BJ (cell line): ENCODE measurements at regions not wholly inside any gene's neighbourhood (a gene's known extent, or its start where the extent isn't known, plus 50 kb on each side); places are given as distances from the start of the nearest gene placed in this dataset.

Experiments
- CTCF ChIA-PET: fragments of 350-600 bp; formaldehyde crosslinking; extraction: SDS; loops from one replicate; lab custom pipeline; 2021; ENCODE audit warnings: antibody characterized with exemption, inconsistent platforms; lab: Yijun Ruan, JAX
- POLR2A ChIA-PET: fragments of 300-600 bp; sonication (Branson Sonifier 250); formaldehyde crosslinking; extraction: SDS; loops from one replicate; lab custom pipeline; 2021; ENCODE audit warnings: antibody characterized with exemption; lab: Charles Lee
- DNase-seq: peaks from one replicate; pipeline ENCODE4 v3.0.0-alpha.2; 2011; ENCODE audit warnings: low read depth
- H3K27me3 ChIP-seq: 2 replicates; pipeline ENCODE4 v1.6.0; 2011; ENCODE audit warnings: low read length; ENCODE audit not compliant: control insufficient read depth, insufficient read depth
- H3K36me3 ChIP-seq: 2 replicates; pipeline ENCODE4 v1.5.1; 2011; ENCODE audit warnings: low read length; ENCODE audit not compliant: control insufficient read depth, insufficient read depth
- H3K4me3 ChIP-seq: 2 replicates; pipeline ENCODE4 v1.5.1; 2011; ENCODE audit warnings: low read depth, mild to moderate bottlenecking, control low read depth, low read length
- TF ChIP-seq, protein P1 (sequence below): IDR thresholded peaks from 2 replicates; pipeline ENCODE4 v1.5.1; 2011; ENCODE audit warnings: low read depth, mild to moderate bottlenecking, control low read depth, inconsistent platforms, low read length, moderate library complexity; ENCODE audit not compliant: insufficient read depth

DNA sequence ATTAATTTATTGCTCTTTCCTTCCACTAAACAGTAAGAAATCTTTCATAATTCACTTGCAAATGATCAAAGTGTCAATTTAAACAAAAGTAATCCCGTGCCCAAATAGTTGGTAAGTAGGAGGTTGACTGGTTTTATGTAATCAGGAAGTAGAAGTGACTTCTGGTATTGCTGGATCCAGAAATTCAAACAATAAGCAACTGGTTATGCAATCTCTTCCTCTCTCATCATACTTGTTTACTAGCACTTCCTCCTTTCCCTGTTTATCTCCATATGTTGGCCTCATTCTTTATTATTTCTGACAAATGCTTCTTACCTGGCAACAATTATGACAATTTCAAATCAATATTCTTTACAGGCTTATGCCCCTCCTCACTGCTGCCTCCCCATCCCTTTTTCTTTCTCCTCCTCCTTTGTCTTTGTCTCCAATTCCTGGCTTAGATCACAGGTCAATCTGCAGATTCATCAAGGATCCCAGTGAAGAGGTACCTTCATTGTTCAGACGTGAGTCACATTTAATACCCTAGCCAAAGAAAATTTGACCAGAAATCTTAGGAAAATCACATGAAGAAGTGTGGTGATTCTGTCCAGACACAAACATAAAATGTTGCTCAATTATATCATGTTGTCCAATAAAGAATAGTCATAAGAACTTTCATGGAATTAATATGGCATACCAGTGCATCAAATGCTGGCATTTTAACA lies 323.2 kb upstream of the PCDH7 start:
- TF ChIP-seq, protein P1, sequence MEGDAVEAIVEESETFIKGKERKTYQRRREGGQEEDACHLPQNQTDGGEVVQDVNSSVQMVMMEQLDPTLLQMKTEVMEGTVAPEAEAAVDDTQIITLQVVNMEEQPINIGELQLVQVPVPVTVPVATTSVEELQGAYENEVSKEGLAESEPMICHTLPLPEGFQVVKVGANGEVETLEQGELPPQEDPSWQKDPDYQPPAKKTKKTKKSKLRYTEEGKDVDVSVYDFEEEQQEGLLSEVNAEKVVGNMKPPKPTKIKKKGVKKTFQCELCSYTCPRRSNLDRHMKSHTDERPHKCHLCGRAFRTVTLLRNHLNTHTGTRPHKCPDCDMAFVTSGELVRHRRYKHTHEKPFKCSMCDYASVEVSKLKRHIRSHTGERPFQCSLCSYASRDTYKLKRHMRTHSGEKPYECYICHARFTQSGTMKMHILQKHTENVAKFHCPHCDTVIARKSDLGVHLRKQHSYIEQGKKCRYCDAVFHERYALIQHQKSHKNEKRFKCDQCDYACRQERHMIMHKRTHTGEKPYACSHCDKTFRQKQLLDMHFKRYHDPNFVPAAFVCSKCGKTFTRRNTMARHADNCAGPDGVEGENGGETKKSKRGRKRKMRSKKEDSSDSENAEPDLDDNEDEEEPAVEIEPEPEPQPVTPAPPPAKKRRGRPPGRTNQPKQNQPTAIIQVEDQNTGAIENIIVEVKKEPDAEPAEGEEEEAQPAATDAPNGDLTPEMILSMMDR: no peak
- Histone ChIP-seq H3K36me3 (no peaks in the 10 kb centered on the region), H3K27me3 (no peaks in the 10 kb centered on the region), H3K4me3 (no peak overlapping the region)
- no peak for DNase-seq
- CTCF ChIA-PET: no interaction called here
- POLR2A ChIA-PET: no interaction called here

DNA sequence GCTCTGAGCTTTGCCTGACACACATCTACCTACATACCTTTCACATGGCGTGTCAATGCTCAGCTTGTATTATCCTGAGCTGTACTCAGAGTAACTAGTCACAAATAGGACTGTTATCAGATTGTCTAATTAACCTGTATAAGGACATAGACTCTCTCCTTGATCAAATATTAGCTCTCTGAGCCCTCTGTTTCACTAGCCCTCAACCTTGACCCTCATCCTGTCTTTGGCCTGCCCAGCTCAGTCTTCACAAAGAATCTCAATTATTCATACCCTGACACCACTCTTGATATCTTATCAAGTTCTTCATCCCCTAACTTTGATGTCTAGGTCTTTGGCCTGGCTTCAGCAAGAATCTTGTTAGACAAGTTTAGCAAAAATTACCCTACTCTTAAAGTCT lies 320.7 kb upstream of the PCDH7 start:
- ChIA-PET POLR2A (no interaction called here), CTCF (interaction anchor here (0.7 kb wide), 1 partner anchor 1378 kb away, joined by 3 read pairs; no protein-coding TSS in a partner anchor)
- no peak for DNase-seq
- TF ChIP-seq, protein P1: no peak
- Histone ChIP-seq H3K36me3 (no peaks in the 10 kb centered on the region), H3K4me3 (no peak overlapping the region), H3K27me3 (no peaks in the 10 kb centered on the region)

DNA sequence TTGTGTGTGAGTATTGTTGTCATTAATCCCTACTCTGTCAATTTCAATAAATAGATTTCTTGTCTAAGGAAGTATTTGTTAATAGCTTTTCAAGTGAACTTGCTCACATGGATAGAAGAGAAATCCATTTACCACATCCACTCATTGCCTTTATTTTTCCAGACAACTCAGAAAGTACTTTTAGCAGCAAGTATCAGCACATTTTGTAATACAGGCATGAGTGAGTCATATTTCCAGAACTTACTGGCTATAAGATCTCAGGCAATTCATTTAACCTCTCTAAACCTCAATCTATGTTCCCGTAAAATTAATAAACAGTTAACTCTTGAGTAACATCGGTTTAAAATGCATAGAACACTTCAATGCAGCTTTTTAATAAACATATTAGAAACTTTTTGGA lies 317.9 kb upstream of the PCDH7 start:
- Histone ChIP-seq H3K27me3 (no peaks in the 10 kb centered on the region), H3K4me3 (no peak overlapping the region), H3K36me3 (no peaks in the 10 kb centered on the region)
- TF ChIP-seq, protein P1: no peak
- CTCF ChIA-PET: no interaction called here
- no peak for DNase-seq
- POLR2A ChIA-PET: no interaction called here

DNA sequence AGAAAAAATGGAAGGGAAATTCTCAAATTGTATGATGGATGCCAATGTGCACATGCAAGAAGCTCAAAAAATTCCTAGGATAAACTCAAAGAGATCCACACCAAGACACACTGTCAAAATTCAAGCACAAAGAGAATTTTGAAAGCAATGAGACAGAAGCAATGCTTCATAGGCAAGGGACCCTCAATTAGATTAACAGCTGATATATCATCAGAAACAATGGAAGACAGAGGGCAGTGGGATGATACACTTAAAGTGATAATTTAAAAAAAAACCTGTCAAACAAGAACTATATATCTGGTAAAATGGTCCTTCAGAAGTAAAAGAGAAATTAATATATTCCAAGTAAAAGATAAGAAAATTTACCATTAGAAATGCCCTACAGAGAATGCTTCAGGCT lies 306.3 kb upstream of the PCDH7 start:
- POLR2A ChIA-PET: no interaction called here
- TF ChIP-seq, protein P1: no peak
- DNase-seq: no peak
- no peaks in the 10 kb centered on the region for H3K27me3 ChIP-seq
- H3K4me3 ChIP-seq: no peak overlapping the region
- CTCF ChIA-PET: no interaction called here
- H3K36me3 ChIP-seq: no peaks in the 10 kb centered on the region

DNA sequence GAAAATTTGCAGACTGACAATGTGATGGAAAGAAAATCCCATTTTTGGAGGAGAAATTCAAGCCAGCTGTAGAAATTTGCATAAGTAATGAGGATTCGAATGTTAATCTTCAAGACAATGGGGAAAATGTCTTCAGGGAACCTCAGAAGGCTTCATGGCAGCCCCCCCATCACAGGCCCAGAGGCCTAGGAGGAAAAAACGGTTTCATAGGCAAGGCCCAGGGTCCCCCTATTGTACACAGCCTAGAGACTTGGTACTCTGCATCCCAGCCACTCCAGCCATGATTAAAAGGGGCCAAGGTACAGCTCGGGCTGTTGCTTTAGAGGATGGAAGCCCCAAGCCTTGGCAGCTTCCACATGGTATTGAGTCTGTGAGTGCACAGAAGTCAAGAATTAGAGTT lies 303.6 kb upstream of the PCDH7 start:
- H3K36me3 ChIP-seq: no peaks in the 10 kb centered on the region
- H3K27me3 ChIP-seq: no peaks in the 10 kb centered on the region
- no peak for DNase-seq
- POLR2A ChIA-PET: interaction anchor here (0.5 kb wide), 1 partner anchor 321 kb away, joined by 3 read pairs; no protein-coding TSS in a partner anchor
- TF ChIP-seq, protein P1: no peak
- H3K4me3 ChIP-seq: no peak overlapping the region
- CTCF ChIA-PET: no interaction called here
